ENCODE measurements at regions not wholly inside any gene's neighbourhood (a gene's known extent, or its start where the extent isn't known, plus 50 kb on each side); places are given as distances from the start of the nearest gene placed in this dataset.

DNA sequence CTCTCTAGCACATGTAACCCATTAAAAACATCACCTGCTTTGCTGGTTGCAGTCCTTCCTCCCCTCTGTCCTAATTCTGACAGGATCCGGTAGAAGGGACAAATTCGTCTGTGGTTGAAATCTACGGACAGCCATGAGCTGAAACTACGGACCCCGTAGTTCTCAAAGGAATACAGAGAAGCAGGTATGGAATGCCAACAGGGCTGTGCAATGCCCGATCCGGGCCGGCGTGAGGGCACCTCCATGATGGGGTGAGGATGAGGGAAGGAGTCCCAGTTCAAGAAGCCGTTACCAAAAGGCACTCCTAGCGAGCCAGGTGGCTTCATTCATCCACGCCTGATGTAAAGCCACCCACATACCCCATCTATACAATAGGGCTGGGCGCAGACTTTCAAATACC, 160.0 kb upstream of the NSMCE3 start:
- H3K18ac ChIP-seq (ENCODE audit: extremely low read depth, low read length): no peak overlapping the region

More for the DNA sequence above, 160.0 kb upstream of the NSMCE3 start:
- H3K14ac ChIP-seq (ENCODE audit: insufficient read length): no peak overlapping the region
- 0 out of 4 replicates have a peak, but pooled peaks cover 0 to 2% of the 10 kb centered on the region in 2 experiments for H3K9me3 ChIP-seq (ENCODE audit: insufficient read depth in 2 of 2, low read depth in 1 of 2, low read length in 1 of 2)
- no peak overlapping the region for H3K4me2 ChIP-seq (ENCODE audit: insufficient read depth in 1 of 2, low read depth in 2 of 2, low read length in 2 of 2)
- no peaks in the 10 kb centered on the region for H3K36me3 ChIP-seq (ENCODE audit: control insufficient read depth in 2 of 4, insufficient read depth in 4 of 4, low read length in 3 of 4)
- no peak overlapping the region for H2AK5ac ChIP-seq (ENCODE audit: low read depth, low read length)
- 90% methylated on average over 13 of the region's 13 CpGs; no CpG with 5 or more reads in 1 of the 2 experiments for WGBS, 2 experiments (ENCODE audit: extremely low coverage in 1 of 2, insufficient coverage in 1 of 2, insufficient read length in 1 of 2, insufficient replicate concordance in 2 of 2, low coverage in 1 of 2, low lambda C conversion rate in 2 of 2, missing lambda C conversion rate in 1 of 2)
- no peak overlapping the region for H3K9ac ChIP-seq (replicated peaks in 1 of 4; ENCODE audit: extremely low read depth in 1 of 4, low read depth in 3 of 4, low read length in 3 of 4)
- no peak overlapping the region for H4K91ac ChIP-seq (replicated peaks; ENCODE audit: insufficient read length, low read length)
- H3K27me3 ChIP-seq (replicated peaks in 1 of 4; ENCODE audit: control insufficient read depth in 3 of 4, extremely low read depth in 1 of 4, insufficient read depth in 3 of 4, low read length in 3 of 4): no peaks in the 10 kb centered on the region
- no peak overlapping the region for H3K27ac ChIP-seq (ENCODE audit: low read depth, low read length)
- H3K4ac ChIP-seq (replicated peaks; ENCODE audit: insufficient read length, low read depth, low read length): no peak overlapping the region
- H3K4me3 ChIP-seq (ENCODE audit: extremely low read depth in 1 of 4, insufficient read depth in 2 of 4, low read depth in 3 of 4, low read length in 4 of 4): no peak overlapping the region
- TF ChIP-seq POLR2A (IDR thresholded peaks at IDR 0.05; ENCODE audit: control extremely low read depth in 1 of 2, low read depth in 2 of 2, low read length in 2 of 2) (no peak), SP2 (IDR thresholded peaks at IDR 0.05; ENCODE audit: low read length) (no peak), CEBPB (IDR thresholded peaks at IDR 0.05; ENCODE audit: low read depth, low read length) (no peak), RBBP5 (IDR thresholded peaks at IDR 0.05; ENCODE audit: borderline replicate concordance, low read depth, low read length) (no peak), E2F6 (IDR thresholded peaks at IDR 0.05) (no peak), SIRT6 (IDR thresholded peaks at IDR 0.05; ENCODE audit: low read length) (no peak), NRF1 (IDR thresholded peaks at IDR 0.05; ENCODE audit: low read depth, low read length) (no peak), GABPA (IDR thresholded peaks at IDR 0.05; ENCODE audit: borderline replicate concordance, insufficient read depth, low read length) (no peak), SIN3A (conservative IDR thresholded peaks at IDR 0.05 in 1 of 2, IDR thresholded peaks at IDR 0.05 in 1 of 2; ENCODE audit: low read depth in 1 of 2, low read length in 2 of 2) (no peak), SAP30 (IDR thresholded peaks at IDR 0.05; ENCODE audit: insufficient read depth, insufficient replicate concordance, low read length) (no peak), NANOG (IDR thresholded peaks at IDR 0.05; ENCODE audit: insufficient read depth, low read depth, low read length, poor library complexity, severe bottlenecking) (no peak)
- peaks cover 4% of the 10 kb centered on the region for H3K79me1 ChIP-seq (ENCODE audit: low read depth, low read length)
- FAIRE-seq (no peak), DNase-seq (ENCODE audit: low read depth in 1 of 2, low spot score in 2 of 2) (no peak)
- H2BK120ac ChIP-seq (replicated peaks; ENCODE audit: low read depth, low read length): no peak overlapping the region
- H3K23ac ChIP-seq (ENCODE audit: insufficient read length): no peak overlapping the region
- H3K23me2 ChIP-seq (ENCODE audit: low read depth, low read length): no peaks in the 10 kb centered on the region
- H4K20me1 ChIP-seq (replicated peaks in 1 of 2; ENCODE audit: control insufficient read depth in 1 of 2, insufficient read depth in 2 of 2, low read length in 2 of 2): no peaks in the 10 kb centered on the region
- no peaks in the 10 kb centered on the region for H3K79me2 ChIP-seq (ENCODE audit: control insufficient read depth in 1 of 2, insufficient read depth in 2 of 2, low read length in 2 of 2)
- POLR2A ChIA-PET (ENCODE audit: partially characterized antibody): no interaction called here
- CTCF ChIA-PET (ENCODE audit: partially characterized antibody): no interaction called here
- no peak overlapping the region for H2AFZ ChIP-seq (ENCODE audit: low read length)
- H2BK5ac ChIP-seq (ENCODE audit: low read depth, low read length): no peak overlapping the region
- H3K4me1 ChIP-seq (replicated peaks in 1 of 4; ENCODE audit: control insufficient read depth in 3 of 4, insufficient read depth in 4 of 4, low read length in 3 of 4): peaks cover 0 to 5% (median 2%) of the 10 kb centered on the region in 4 experiments; a peak in 2 of 7 replicates
- H2BK15ac ChIP-seq (ENCODE audit: low read length): no peak overlapping the region
- no peak overlapping the region for H2BK12ac ChIP-seq (ENCODE audit: low read depth, low read length)
- H3K56ac ChIP-seq (replicated peaks; ENCODE audit: insufficient read length, low read depth, low read length): no peak overlapping the region
- H2BK20ac ChIP-seq (ENCODE audit: low read length): no peak overlapping the region
- no peak overlapping the region for H4K8ac ChIP-seq (ENCODE audit: extremely low read depth, insufficient read depth, low read length)
- no peak overlapping the region for H4K5ac ChIP-seq (ENCODE audit: insufficient read length, low read depth, low read length)

Data from H1 (cell line).